HL-60 (cell line): ENCODE measurements at regions not wholly inside any gene's neighbourhood (a gene's known extent, or its start where the extent isn't known, plus 50 kb on each side); places are given as distances from the start of the nearest gene placed in this dataset.

Experiments used
- DNase-seq, 2 experiments: peaks; one replicate each; pipeline ENCODE4 v3.0.0-alpha.2; 2010 to 2020; ENCODE audit warnings: low read depth in 1 of 2, low spot score in 1 of 2
- H3K27ac ChIP-seq: fragments of 250-450 bp; sonication (Bioruptor Pico); replicated peaks from 2 replicates; pipeline ENCODE4 v1.5.1; 2020; ENCODE audit warnings: mild to moderate bottlenecking, moderate library complexity
- H3K27me3 ChIP-seq: fragments of 250-450 bp; sonication (Bioruptor Pico); 2 replicates; pipeline ENCODE4 v1.5.1; 2021; ENCODE audit warnings: mild to moderate bottlenecking, moderate library complexity; ENCODE audit not compliant: insufficient read depth, poor library complexity, severe bottlenecking
- H3K4me3 ChIP-seq: replicated peaks from 2 replicates; pipeline ENCODE4 v1.5.1; 2011; ENCODE audit warnings: mild to moderate bottlenecking, control low read depth, low read length; ENCODE audit not compliant: insufficient read depth
- GABPA ChIP-seq: IDR thresholded peaks from 2 replicates; pipeline ENCODE4 v1.6.1; 2012; ENCODE audit warnings: low read depth
- POLR2AphosphoS5 ChIP-seq: IDR thresholded peaks from 2 replicates; pipeline ENCODE4 v1.6.1; 2012; ENCODE audit warnings: low read depth
- SPI1 ChIP-seq: IDR thresholded peaks from 2 replicates; pipeline ENCODE4 v1.6.1; 2012; ENCODE audit warnings: low read depth, mild to moderate bottlenecking, borderline replicate concordance
- TF ChIP-seq, protein P1 (sequence below): IDR thresholded peaks from one replicate; pipeline ENCODE4 v1.5.1; 2011; ENCODE audit warnings: low read length, control low read depth, inconsistent platforms; ENCODE audit not compliant: insufficient read depth
- TF ChIP-seq, protein P2 (sequence below): IDR thresholded peaks from 2 replicates; pipeline ENCODE4 v1.6.1; 2012; ENCODE audit warnings: low read depth; ENCODE audit not compliant: insufficient replicate concordance

DNA sequence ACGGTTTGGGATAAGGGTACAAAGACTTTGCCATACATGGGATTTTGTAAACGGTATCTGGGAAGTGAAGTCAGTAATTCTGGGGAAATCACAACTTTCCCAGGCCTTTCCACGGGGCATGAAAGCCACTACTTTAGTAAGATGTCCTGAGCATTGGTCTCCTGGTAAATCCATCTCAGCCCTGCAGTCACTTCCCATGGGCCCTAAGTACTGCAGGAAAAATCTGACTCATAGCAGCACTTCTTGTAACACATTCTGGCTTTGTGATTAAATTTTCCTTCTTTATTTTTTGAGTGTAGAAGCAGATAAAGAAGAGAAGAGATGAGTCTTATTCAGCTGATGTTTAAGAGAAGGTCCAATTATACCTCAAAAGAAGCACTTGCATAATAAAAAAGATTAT lies 67.6 kb downstream of the BLID start:
- H3K27me3 ChIP-seq, result no peaks in the 10 kb centered on the region
- TF ChIP-seq POLR2AphosphoS5 (no peak), GABPA (no peak)
- TF ChIP-seq, protein P1, sequence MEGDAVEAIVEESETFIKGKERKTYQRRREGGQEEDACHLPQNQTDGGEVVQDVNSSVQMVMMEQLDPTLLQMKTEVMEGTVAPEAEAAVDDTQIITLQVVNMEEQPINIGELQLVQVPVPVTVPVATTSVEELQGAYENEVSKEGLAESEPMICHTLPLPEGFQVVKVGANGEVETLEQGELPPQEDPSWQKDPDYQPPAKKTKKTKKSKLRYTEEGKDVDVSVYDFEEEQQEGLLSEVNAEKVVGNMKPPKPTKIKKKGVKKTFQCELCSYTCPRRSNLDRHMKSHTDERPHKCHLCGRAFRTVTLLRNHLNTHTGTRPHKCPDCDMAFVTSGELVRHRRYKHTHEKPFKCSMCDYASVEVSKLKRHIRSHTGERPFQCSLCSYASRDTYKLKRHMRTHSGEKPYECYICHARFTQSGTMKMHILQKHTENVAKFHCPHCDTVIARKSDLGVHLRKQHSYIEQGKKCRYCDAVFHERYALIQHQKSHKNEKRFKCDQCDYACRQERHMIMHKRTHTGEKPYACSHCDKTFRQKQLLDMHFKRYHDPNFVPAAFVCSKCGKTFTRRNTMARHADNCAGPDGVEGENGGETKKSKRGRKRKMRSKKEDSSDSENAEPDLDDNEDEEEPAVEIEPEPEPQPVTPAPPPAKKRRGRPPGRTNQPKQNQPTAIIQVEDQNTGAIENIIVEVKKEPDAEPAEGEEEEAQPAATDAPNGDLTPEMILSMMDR, result no peak

DNA sequence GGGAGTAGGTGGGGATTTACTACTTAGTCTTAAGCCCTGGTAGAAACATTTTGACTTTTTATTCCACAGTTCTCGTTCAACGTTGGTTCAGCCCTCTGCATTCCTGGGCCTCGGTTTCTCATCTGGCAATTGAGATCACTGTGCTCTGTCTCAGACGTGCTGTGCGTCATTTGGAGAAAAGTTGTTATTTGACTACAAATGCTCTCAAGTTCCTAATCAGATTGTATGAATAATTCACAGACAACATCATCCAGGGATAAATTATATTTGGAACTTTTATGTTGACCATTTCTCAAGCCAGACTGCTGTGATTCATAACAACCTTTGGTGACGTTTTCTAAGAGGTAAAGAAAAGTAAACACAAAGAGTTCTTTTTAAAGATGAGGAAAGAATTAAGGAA lies 69.2 kb downstream of the BLID start:
- H3K4me3 ChIP-seq, result no peak overlapping the region
- TF ChIP-seq, protein P2, sequence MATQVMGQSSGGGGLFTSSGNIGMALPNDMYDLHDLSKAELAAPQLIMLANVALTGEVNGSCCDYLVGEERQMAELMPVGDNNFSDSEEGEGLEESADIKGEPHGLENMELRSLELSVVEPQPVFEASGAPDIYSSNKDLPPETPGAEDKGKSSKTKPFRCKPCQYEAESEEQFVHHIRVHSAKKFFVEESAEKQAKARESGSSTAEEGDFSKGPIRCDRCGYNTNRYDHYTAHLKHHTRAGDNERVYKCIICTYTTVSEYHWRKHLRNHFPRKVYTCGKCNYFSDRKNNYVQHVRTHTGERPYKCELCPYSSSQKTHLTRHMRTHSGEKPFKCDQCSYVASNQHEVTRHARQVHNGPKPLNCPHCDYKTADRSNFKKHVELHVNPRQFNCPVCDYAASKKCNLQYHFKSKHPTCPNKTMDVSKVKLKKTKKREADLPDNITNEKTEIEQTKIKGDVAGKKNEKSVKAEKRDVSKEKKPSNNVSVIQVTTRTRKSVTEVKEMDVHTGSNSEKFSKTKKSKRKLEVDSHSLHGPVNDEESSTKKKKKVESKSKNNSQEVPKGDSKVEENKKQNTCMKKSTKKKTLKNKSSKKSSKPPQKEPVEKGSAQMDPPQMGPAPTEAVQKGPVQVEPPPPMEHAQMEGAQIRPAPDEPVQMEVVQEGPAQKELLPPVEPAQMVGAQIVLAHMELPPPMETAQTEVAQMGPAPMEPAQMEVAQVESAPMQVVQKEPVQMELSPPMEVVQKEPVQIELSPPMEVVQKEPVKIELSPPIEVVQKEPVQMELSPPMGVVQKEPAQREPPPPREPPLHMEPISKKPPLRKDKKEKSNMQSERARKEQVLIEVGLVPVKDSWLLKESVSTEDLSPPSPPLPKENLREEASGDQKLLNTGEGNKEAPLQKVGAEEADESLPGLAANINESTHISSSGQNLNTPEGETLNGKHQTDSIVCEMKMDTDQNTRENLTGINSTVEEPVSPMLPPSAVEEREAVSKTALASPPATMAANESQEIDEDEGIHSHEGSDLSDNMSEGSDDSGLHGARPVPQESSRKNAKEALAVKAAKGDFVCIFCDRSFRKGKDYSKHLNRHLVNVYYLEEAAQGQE, result no peak
- TF ChIP-seq GABPA, result no peak
- TF ChIP-seq SPI1, result no peak
- TF ChIP-seq POLR2AphosphoS5, result no peak
- TF ChIP-seq, protein P1, result no peak
- H3K27ac ChIP-seq, result no peak overlapping the region
- DNase-seq, result no peak
- H3K27me3 ChIP-seq, result no peaks in the 10 kb centered on the region

More for the DNA sequence above, 67.6 kb downstream of the BLID start:
- H3K4me3 ChIP-seq, result no peak overlapping the region
- no peak for DNase-seq
- H3K27ac ChIP-seq, result no peak overlapping the region

DNA sequence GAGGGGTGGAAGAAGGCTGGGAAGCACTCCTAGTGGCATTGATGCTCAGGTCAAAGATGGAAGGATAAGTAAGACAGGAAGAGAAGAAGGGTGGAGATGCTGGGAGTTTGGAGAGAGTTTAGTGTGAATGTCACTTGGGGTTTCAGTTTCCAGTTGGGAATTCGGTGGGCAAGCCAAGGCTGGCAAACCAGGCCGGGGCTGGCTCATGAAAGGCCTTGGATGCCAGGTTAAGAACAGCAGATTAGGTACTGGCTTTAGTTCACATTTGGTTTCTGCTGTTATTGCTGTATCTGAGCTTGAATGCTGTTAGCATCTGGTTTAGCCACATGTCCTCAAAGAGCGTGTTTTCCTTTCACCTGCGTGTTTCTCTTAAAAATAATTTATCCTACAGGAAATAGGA lies 69.6 kb downstream of the BLID start:
- Histone ChIP-seq H3K27me3 (no peaks in the 10 kb centered on the region), H3K4me3 (no peak overlapping the region), H3K27ac (no peak overlapping the region)
- DNase-seq, result no peak
- no peak for TF ChIP-seq GABPA
- no peak for TF ChIP-seq POLR2AphosphoS5
- TF ChIP-seq SPI1, result no peak
- TF ChIP-seq, protein P2, result no peak
- TF ChIP-seq, protein P1, result no peak

DNA sequence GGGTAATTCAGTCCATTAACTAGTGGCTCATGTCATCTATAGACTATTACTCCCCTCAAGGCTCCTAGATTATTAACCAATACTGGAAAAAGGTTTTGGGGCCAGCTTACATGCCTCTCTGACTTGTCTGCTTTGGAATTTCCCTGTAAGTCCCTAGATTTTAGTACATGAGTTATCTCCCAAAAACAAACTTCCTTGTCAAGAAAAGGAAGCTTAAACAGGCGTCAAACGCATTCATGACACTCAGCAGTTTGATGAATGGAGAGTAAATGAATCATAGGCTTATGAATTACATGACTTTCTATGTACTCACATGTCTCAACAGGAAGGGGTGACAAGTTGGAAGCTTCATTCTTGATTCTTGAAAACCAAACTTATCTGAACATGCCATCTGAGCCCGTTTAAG lies 70.8 kb downstream of the BLID start:
- no peak overlapping the region for H3K4me3 ChIP-seq
- no peak overlapping the region for H3K27ac ChIP-seq
- DNase-seq, result no peak
- no peaks in the 10 kb centered on the region for H3K27me3 ChIP-seq
- TF ChIP-seq GABPA (no peak), POLR2AphosphoS5 (no peak), SPI1 (no peak)
- TF ChIP-seq, protein P2, result no peak
- TF ChIP-seq, protein P1, result no peak
